Panc1 (cell line): ENCODE measurements at regions not wholly inside any gene's neighbourhood (a gene's known extent, or its start where the extent isn't known, plus 50 kb on each side); places are given as distances from the start of the nearest gene placed in this dataset.
A peak's percentile ranks its signal among the peaks of the same experiment; 100 is the strongest.

Experiments
- ATAC-seq: fragments of 200-7000 bp; cut with Tn5 transposase; 2 replicates; pipeline ENCODE4 v1.9.1; 2020; ENCODE audit warnings: mild to moderate bottlenecking, moderate library complexity
- BruUV-seq: library from RNA; stranded (reverse); fragments of 400-500 nt; replicated peaks from 2 replicates; lab custom pipeline; 2021; lab: Mats Ljungman, UMichigan
- CTCF ChIA-PET: fragments of 300-600 bp; sonication (Branson Sonifier 250); formaldehyde crosslinking; loops from one replicate; lab custom pipeline; 2022; ENCODE audit warnings: antibody characterized with exemption; lab: Charles Lee
- POLR2A ChIA-PET: fragments of 300-600 bp; sonication (Branson Sonifier 250); formaldehyde crosslinking; loops from one replicate; lab custom pipeline; 2022; ENCODE audit warnings: antibody characterized with exemption; lab: Charles Lee
- DNase-seq: peaks from one replicate; pipeline ENCODE4 v3.0.0-alpha.2; 2010; ENCODE audit warnings: low read depth, low spot score
- H3K27ac ChIP-seq: 2 replicates; pipeline ENCODE4 v1.5.1; 2011; ENCODE audit warnings: mild to moderate bottlenecking, low read length, inconsistent platforms
- H3K27me3 ChIP-seq: fragments of 200-500 bp; sonication (Bioruptor generic); 2 replicates; pipeline ENCODE4 v1.6.0; 2014; ENCODE audit warnings: low read length, inconsistent platforms; ENCODE audit not compliant: control insufficient read depth, insufficient read depth
- H3K36me3 ChIP-seq: fragments of 200-500 bp; sonication (Bioruptor generic); 2 replicates; pipeline ENCODE4 v1.5.1; 2014; ENCODE audit warnings: inconsistent platforms, mild to moderate bottlenecking, low read length, moderate library complexity; ENCODE audit not compliant: control insufficient read depth, insufficient read depth
- H3K4me1 ChIP-seq: 2 replicates; pipeline ENCODE4 v1.5.1; 2011; ENCODE audit warnings: inconsistent platforms, mild to moderate bottlenecking, low read length, moderate library complexity; ENCODE audit not compliant: control insufficient read depth, insufficient read depth
- H3K4me3 ChIP-seq, 2 experiments: 2 replicates each; pipeline ENCODE4 v1.5.1; 2011 to 2012; ENCODE audit warnings: low read depth in 2 of 2, low read length in 2 of 2, mild to moderate bottlenecking in 2 of 2, inconsistent platforms in 1 of 2, moderate library complexity in 1 of 2
- H3K9me3 ChIP-seq: fragments of 200-500 bp; sonication (Bioruptor generic); 2 replicates; pipeline ENCODE4 v1.5.1; 2014; ENCODE audit warnings: low read depth, mild to moderate bottlenecking, inconsistent platforms, low read length, moderate library complexity; ENCODE audit not compliant: control insufficient read depth, insufficient read depth
- POLR2AphosphoS5 ChIP-seq: IDR thresholded peaks from 2 replicates; pipeline ENCODE4 v1.6.1; 2012; ENCODE audit warnings: mild to moderate bottlenecking, low read depth, low read length, moderate library complexity
- SIN3A ChIP-seq: IDR thresholded peaks from 2 replicates; pipeline ENCODE4 v1.6.1; 2012; ENCODE audit warnings: low read depth, mild to moderate bottlenecking, low read length, moderate library complexity, borderline replicate concordance; ENCODE audit not compliant: insufficient read depth
- TCF7L2 ChIP-seq: IDR thresholded peaks from 2 replicates; pipeline ENCODE4 v1.6.1; 2011; ENCODE audit warnings: mild to moderate bottlenecking, low read depth, low read length, inconsistent platforms
- in situ Hi-C: cut with HindIII; loops from 2 replicates; pipeline ENCODE4 v1.10.0; 2016; ENCODE audit warnings: low sequenced_read_pairs, low pct_unique_long_range_greater_than_20kb
- intact Hi-C: fragments of 100-400 bp; cut with micrococcal nuclease; formaldehyde crosslinking; loops from one replicate; pipeline ENCODE4 v1.10.0; 2022; ENCODE audit not compliant: unreplicated experiment
- TF ChIP-seq, protein P1 (sequence below), 2 experiments: IDR thresholded peaks; 2 replicates each; pipeline ENCODE4 v1.6.1; 2011 to 2012; ENCODE audit warnings: low read depth in 2 of 2, control low read depth in 1 of 2, low read length in 1 of 2, mild to moderate bottlenecking in 1 of 2, moderate library complexity in 1 of 2; ENCODE audit not compliant: insufficient read depth in 1 of 2
- TF ChIP-seq, protein P2 (sequence below): fragments of 450-650 bp; IDR thresholded peaks from 2 replicates; pipeline ENCODE4 v1.5.1; 2017; ENCODE audit warnings: mild to moderate bottlenecking

DNA sequence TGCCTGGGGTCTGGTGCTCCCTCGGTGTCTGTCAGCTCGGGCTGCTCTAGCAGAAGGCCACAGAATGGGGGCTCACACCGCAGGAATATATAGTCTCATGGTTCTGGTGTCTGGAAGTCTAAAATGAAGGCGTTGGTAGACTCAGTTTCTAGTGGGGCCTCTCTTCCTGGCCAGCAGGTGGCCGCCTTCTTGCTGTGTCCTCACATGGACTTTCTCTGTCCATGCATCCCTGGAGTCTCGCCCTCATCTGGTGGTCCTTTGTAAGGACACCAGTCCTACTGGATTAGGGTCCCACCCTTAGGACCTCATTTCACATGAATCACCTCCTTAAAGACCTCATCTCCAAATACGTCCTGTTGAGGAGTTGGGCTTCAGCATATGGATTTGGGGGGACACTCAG lies 65.7 kb downstream of the RRM2 start:
- Histone ChIP-seq H3K4me1 (no peaks in the 10 kb centered on the region), H3K27ac (no peak overlapping the region), H3K27me3 (no peaks in the 10 kb centered on the region), H3K36me3 (no peaks in the 10 kb centered on the region), H3K9me3 (no peaks in the 10 kb centered on the region), H3K4me3 (no peak overlapping the region)
- POLR2A ChIA-PET: no interaction called here
- in situ Hi-C loops: no loop called here
- no TSS peak for BruUV-seq
- no peak for DNase-seq
- peak; percentile 60; the same call in 1 of the 2 replicates for ATAC-seq
- TF ChIP-seq POLR2AphosphoS5 (no peak), SIN3A (no peak), TCF7L2 (no peak)
- TF ChIP-seq, protein P1, sequence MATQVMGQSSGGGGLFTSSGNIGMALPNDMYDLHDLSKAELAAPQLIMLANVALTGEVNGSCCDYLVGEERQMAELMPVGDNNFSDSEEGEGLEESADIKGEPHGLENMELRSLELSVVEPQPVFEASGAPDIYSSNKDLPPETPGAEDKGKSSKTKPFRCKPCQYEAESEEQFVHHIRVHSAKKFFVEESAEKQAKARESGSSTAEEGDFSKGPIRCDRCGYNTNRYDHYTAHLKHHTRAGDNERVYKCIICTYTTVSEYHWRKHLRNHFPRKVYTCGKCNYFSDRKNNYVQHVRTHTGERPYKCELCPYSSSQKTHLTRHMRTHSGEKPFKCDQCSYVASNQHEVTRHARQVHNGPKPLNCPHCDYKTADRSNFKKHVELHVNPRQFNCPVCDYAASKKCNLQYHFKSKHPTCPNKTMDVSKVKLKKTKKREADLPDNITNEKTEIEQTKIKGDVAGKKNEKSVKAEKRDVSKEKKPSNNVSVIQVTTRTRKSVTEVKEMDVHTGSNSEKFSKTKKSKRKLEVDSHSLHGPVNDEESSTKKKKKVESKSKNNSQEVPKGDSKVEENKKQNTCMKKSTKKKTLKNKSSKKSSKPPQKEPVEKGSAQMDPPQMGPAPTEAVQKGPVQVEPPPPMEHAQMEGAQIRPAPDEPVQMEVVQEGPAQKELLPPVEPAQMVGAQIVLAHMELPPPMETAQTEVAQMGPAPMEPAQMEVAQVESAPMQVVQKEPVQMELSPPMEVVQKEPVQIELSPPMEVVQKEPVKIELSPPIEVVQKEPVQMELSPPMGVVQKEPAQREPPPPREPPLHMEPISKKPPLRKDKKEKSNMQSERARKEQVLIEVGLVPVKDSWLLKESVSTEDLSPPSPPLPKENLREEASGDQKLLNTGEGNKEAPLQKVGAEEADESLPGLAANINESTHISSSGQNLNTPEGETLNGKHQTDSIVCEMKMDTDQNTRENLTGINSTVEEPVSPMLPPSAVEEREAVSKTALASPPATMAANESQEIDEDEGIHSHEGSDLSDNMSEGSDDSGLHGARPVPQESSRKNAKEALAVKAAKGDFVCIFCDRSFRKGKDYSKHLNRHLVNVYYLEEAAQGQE (IDR thresholded peaks at IDR 0.05; ENCODE audit: insufficient read depth in 1 of 2, low read depth in 2 of 2, low read length in 1 of 2): no peak
- TF ChIP-seq, protein P2, sequence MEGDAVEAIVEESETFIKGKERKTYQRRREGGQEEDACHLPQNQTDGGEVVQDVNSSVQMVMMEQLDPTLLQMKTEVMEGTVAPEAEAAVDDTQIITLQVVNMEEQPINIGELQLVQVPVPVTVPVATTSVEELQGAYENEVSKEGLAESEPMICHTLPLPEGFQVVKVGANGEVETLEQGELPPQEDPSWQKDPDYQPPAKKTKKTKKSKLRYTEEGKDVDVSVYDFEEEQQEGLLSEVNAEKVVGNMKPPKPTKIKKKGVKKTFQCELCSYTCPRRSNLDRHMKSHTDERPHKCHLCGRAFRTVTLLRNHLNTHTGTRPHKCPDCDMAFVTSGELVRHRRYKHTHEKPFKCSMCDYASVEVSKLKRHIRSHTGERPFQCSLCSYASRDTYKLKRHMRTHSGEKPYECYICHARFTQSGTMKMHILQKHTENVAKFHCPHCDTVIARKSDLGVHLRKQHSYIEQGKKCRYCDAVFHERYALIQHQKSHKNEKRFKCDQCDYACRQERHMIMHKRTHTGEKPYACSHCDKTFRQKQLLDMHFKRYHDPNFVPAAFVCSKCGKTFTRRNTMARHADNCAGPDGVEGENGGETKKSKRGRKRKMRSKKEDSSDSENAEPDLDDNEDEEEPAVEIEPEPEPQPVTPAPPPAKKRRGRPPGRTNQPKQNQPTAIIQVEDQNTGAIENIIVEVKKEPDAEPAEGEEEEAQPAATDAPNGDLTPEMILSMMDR: no peak; the same call in 1 of the 2 replicates
- CTCF ChIA-PET: interaction anchor here (0.5 kb wide), 1 partner anchor 70 kb away, joined by 4 read pairs; no protein-coding TSS in a partner anchor
- intact Hi-C loops: no loop called here

DNA sequence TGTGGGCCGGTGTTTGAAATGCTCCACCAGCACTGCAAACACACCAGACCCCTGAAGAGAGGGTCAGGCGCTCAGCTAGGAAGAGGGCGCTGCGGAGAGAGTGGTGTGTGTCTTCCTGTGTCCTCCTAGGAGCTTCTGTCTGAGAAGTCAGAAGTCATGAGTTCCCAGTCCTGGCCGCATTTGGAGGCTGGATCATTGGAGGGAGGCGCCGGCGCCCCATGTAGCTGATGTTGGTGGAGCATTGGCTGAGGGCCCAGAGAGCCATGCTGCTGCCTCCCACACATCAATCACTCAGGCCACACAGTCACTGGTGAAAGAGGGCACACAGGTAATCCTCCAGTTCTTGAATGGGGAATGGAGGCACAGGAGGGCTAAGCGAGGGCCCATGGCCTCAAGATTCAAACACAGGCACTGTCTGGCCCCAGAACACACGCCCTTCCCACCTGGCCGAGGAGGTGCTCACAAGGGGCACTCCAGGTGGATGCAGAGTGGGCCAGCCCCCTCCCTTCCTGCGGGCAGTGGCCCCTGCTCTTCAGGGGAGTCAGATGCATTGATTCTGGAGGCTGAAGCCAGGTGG lies 66.3 kb downstream of the RRM2 start:
- POLR2A ChIA-PET: no interaction called here
- CTCF ChIA-PET: interaction anchor here (0.5 kb wide), 2 partner anchors 26 to 70 kb away, joined by 4 to 6 read pairs; no protein-coding TSS in a partner anchor
- no peak for ATAC-seq
- in situ Hi-C loops (no loop called here), intact Hi-C loops (no loop called here)
- no peaks in the 10 kb centered on the region for H3K27me3 ChIP-seq
- no peaks in the 10 kb centered on the region for H3K9me3 ChIP-seq
- no peak overlapping the region for H3K4me3 ChIP-seq
- no peaks in the 10 kb centered on the region for H3K36me3 ChIP-seq
- TF ChIP-seq, protein P1 (IDR thresholded peaks at IDR 0.05; ENCODE audit: insufficient read depth in 1 of 2, low read depth in 2 of 2, low read length in 1 of 2): no peak
- TF ChIP-seq TCF7L2: no peak
- TF ChIP-seq, protein P2: no peak
- no peak for TF ChIP-seq SIN3A
- TF ChIP-seq POLR2AphosphoS5: no peak
- H3K4me1 ChIP-seq: no peaks in the 10 kb centered on the region
- BruUV-seq: no TSS peak
- no peak for DNase-seq
- H3K27ac ChIP-seq: no peak overlapping the region
